ENCODE measurements at regions not wholly inside any gene's neighbourhood (a gene's known extent, or its start where the extent isn't known, plus 50 kb on each side); places are given as distances from the start of the nearest gene placed in this dataset.

GRCh38 chrX:39603230-39603629 is 494.5 kb downstream of the BCOR start:
- DNase-seq (ENCODE audit: low read depth): no peak

- DNase-seq (ENCODE audit: low read depth): no peak
These were observed 492.6 kb downstream of the BCOR start for GRCh38 chrX:39605183-39605582.

GRCh38 chrX:39605866-39606265 is 491.9 kb downstream of the BCOR start:
- DNase-seq (ENCODE audit: low read depth): no peak

- no peak for DNase-seq (ENCODE audit: low read depth)
These were observed 487.8 kb downstream of the BCOR start for GRCh38 chrX:39609941-39610340.

DNA sequence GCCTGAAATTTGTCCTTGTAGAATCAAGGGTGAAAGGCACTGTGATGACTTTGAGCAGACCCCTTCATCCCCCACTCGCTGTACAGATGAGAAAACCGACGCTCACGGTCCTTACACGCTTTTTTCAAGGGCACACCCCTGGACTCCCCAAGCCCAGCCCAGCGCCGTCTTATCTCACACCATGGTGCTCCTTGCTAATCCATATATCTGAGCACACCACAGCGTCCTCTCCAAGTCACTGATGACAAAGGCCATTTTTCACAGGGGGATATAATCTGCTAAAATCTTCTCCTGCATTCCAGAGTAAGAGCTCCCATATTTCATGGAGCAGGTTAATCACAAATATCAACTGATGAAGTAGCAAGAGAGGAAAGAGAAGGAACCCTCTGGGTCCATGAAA is 486.3 kb downstream of the BCOR start:
- DNase-seq (ENCODE audit: low read depth): no peak

DNA sequence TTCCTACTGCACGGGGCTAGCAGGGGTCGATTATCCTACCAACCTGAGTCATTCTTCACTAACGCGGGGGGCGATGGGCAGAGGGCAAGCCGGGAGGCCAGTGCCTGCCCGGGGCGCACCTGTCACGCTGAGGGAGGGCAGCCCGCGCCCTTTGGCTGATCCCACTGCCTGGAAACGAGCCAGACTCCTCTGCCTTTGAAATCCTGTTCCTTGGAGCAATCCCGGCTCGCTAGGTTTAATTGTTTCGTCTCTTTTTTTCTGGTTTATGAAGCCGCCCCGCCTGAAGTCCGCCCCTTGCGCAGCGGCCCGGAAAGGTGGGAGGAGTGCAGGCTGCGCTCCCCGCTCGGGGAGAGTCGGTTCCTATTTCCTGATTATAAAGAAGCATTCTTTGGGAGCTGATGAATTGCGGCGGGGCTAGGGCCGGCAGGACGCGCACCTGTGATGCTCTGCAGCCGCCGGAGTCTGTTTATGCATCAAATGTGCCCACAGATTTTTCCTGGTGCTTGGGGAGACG is 484.2 kb downstream of the BCOR start:
- no peak for DNase-seq (ENCODE audit: low read depth)

DNA sequence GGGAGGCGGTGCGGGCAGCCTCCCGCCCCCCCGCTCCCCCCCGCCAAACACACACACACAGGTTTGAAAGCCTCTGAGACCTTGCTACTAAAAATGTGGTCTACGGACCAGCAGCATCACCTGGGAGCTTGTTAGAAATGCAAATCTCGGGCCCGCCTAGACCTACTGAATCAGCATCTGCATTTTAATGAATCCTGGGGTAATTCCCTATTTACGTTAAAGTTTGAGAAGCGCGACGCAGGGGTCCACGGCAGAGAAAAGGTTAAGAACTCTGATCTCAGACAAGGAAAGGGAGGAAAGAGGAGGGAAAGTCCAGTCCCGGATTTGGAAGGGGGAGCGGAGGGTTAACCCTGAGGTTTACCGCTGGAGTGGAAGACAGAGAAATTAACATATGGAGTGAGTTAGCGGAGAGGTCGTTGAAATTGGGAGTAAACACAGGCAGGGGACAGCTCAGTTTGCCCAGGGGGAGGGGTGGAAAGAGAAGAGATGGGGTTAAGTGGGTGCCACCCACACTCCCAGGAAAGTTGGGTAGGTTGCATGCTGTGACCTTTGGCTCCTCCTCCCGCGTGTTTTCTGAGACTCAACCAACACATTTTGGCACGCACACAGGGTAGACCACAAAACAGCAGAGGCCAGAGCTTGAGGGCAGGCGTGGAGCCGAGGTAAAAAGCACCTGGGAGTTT is 483.6 kb downstream of the BCOR start:
- no peak for DNase-seq (ENCODE audit: low read depth)

- no peak for DNase-seq (ENCODE audit: low read depth)
These were observed 483.1 kb downstream of the BCOR start for GRCh38 chrX:39614680-39614998.

DNA sequence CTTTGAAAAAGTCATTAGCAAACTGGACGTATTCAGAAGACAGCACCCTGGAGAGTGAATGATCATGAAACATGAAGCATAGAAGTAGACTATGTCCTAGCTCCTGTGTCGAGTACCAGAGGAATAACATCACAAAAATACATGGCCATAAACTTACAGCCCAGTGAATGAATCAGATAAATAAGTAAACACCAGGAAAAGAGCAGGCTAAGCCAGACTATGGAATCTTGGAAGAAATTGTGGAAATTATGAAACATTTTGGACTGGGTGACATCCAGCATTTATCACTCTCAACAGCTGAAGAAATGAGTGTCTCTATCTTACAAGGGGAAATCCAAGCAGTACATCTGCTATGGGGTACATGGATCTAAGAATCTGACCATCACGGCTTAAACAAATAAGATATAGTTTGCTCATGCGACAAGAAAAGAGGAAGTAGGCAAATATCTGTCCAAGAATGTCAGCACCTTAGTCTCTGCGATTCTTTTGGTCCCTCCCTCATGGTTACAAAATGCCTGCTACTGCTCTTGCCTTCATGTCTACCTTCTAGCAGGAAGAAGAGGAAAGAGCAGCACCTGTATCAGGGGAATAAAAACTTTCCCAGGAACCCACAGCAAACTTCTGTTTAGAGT is 481.5 kb downstream of the BCOR start:
- no peak for DNase-seq (ENCODE audit: low read depth)

- no peak for DNase-seq (ENCODE audit: low read depth)
These were observed 481.0 kb downstream of the BCOR start for GRCh38 chrX:39616731-39617130.

DNA sequence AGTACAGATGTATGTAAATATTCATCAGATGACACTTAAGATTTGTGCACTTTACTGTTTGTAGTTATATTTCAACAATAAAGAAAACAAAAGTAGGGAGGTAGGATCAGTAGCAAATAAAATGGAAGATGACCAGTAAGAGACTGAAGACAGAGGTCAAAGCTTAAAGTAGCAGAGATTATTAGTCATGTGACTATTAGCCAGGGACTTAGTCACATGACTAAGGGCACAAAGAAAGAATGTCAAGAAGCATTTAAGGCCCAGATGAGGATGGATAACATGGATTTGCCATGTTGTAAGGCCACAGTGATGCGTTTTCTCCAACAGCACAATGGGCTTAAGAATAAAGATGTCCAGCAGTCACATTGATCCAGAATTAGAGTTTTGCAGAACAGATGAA is 479.6 kb downstream of the BCOR start:
- DNase-seq (ENCODE audit: low read depth): no peak

DNA sequence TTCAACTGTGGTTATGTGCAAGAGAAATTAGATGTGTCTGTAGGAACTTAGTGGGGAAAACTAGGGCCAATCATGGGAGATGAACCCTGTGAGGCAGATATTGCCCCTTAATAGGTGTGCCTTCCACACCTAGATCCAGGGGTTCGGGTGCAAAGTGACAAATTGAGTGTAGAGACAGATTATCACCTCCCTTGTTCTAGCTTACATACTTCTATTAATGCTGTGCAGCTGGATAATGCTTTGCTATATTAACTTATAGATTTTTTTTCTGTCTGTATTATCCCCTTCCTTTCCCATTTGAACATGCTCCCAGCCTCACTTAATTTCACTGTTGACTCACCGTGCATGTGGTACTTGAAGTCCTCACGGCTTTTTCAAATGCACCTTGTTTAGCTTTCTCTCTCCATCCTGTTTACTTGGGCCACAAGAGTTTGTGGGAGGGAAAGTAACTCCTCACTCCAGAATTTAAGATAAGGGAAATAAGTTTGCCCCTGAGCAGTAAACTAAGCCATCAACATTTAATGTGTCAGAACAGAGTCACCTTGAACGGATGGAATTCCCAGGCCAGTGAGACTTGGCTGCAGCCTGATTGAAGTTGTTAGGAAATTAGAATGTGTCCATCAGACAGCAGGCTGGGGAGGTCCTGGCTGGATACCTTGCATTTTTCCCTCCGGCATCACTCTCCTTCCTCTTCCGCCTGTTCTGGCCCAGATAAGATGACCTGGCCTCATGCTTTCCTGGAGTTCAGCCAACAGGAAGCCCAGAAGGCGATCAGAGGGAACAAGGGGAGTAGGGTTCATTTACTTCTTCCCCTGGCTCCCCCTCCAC is 478.4 kb downstream of the BCOR start:
- DNase-seq (ENCODE audit: low read depth): no peak

GRCh38 chrX:39624166-39624565 is 473.6 kb downstream of the BCOR start:
- DNase-seq (ENCODE audit: low read depth): no peak

DNA sequence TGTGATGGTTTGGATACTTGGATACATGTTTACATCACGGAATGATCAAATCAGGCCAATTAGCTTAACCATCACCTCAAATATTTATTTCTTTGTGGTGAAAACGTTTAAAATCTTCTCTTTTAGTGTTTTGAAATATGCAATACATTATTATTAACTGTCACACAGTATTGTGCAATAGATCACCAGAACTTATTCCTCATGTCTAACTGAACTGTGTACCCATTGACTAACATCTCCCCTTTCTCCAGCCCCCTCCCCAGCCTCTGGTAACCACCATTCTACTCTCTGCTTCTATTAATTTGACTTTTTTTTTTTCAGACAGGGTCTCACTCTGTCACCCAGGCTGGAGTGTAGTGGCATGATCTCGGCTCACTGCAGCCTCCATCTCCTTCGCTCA is 471.9 kb downstream of the BCOR start:
- no peak for DNase-seq (ENCODE audit: low read depth)

DNA sequence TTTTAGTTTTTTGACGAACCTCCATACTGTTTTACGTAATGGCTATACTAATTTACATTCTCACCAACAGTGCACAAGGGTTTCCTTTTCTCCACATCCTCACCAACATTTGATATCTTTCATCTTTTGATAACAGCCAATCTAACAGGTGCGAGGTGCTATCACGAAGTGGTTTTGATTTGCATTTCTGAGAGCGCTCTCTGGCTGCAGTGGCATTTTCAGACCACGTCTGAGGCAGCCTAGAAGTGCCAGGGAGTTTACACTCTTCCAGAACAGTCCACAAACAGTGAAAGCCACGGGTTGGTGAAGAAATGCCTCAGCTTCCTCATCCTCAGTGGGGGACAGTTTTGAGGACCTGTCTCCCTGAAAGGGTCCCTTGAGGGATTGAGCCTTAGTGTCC is 471.0 kb downstream of the BCOR start:
- no peak for DNase-seq (ENCODE audit: low read depth)

DNA sequence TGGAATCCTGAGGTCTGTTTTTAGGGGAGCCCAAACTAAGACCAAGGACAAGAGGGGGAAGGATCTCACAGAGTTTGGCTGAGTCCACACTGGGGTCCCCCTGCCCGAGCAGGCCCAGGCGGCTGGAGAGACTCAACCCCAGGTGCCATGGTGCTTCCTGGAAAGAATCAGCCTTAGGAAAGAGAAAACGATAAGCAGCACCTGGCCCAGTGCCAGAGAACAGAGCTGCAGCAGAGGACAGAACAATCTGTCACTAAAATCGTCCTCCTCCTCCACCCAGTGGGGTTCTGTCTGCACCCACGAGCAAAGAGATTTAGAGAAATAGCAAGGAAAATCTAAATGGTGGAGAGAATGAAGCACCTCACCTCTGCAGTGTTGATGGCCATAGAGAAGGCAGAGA is 470.5 kb downstream of the BCOR start:
- no peak for DNase-seq (ENCODE audit: low read depth)

GRCh38 chrX:39629001-39629400 is 468.8 kb downstream of the BCOR start:
- no peak for DNase-seq (ENCODE audit: low read depth)

- DNase-seq (ENCODE audit: low read depth): no peak
These were observed 467.4 kb downstream of the BCOR start for GRCh38 chrX:39630344-39630743.

DNA sequence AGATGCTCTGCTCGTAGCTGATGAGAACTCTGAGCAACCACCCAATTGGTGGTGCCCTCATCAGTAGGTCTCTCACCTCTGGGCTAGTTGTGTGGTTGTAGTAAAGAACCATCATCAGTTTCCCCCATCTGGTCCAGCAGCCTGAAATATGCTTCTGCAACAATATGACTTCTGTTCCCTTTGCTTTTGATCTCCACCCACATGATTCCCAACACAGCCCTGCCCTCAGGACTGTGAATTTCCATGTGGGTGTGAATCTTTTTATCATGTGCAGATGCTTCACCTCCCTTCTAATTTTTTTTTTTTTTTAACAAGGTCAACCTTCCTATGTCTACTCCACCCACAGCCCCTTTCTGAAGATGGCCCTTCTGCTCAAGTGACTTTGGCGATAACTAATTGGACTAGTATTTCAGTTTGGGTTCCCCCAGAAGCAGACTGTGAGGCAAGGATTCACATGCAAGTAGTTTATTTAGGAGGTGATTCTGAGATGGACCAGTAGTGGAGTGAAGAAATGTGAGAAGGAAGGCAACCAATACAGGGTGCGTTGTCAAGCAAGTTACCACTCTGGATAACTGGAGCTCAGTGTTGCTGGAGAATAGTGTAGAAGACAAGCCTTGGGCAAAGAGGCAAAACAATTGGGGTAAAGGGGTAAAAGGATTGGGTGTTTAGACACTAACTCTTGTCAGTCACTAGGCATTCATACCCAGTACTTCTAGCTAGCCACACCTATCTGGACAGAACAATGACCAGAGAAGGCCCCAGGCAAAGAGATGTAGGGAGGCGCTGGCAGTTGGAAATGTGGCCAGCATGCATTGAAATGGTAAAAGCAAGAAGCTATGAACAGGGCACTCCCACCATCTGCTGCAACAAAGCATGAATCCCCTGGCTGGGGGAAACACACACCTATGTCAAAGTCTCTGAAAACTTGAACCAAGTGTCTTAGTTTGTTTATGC is 466.2 kb downstream of the BCOR start:
- DNase-seq (ENCODE audit: low read depth): no peak

DNA sequence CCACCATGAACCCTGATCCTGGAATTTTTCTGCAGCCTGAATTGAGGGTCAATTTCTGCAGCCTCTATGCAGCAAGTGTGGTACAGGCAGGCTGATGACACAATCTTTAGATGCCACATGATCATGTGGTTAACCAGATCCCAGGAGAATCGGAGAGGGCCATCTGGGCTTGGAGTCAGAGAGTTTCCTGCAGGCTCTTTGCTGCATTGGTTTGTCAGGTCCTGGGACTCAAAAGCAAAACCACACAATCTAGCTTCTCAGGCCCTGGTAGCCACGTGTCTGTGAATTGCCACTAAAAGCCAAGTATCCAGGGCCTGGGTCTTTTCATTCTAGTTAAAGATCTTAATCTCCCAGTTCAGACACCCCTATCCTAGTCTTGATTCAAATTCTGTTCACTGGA is 464.5 kb downstream of the BCOR start:
- DNase-seq (ENCODE audit: low read depth): no peak

DNA sequence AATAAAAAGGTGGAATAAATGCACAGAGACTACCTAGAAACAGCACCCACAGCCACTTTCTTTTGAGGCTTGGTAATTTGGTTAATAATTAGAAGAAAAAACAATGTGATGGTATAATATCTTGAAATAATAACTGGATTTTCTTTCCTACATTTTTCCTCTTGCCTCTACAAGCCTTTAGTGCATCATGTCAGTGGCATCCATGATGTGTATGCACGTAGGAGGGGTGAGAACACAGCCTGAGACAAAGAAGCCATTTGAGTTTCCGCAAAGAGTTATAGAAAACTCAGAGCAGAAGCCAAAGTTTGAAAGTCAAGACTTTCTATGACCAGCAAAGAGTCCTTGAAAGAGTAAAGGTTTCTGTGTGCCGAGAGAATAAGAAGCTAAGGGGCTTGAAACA is 461.3 kb downstream of the BCOR start:
- DNase-seq (ENCODE audit: low read depth): no peak

GRCh38 chrX:39638526-39638925 is 459.2 kb downstream of the BCOR start:
- DNase-seq (ENCODE audit: low read depth): no peak
